GM12873 (cell line): ENCODE measurements at regions not wholly inside any gene's neighbourhood (a gene's known extent, or its start where the extent isn't known, plus 50 kb on each side); places are given as distances from the start of the nearest gene placed in this dataset.

ENCODE experiments used
- CTCF ChIP-seq: IDR thresholded peaks from 2 replicates; pipeline ENCODE4 v1.5.1; 2012; ENCODE audit warnings: low read depth, mild to moderate bottlenecking, moderate library complexity, low read length, control low read depth; ENCODE audit not compliant: insufficient read depth; ENCODE audit errors: missing control alignments

GRCh38 chrX:9295551-9295950 is 169.3 kb upstream of the TBL1X start:
- no peak for TF ChIP-seq CTCF

DNA sequence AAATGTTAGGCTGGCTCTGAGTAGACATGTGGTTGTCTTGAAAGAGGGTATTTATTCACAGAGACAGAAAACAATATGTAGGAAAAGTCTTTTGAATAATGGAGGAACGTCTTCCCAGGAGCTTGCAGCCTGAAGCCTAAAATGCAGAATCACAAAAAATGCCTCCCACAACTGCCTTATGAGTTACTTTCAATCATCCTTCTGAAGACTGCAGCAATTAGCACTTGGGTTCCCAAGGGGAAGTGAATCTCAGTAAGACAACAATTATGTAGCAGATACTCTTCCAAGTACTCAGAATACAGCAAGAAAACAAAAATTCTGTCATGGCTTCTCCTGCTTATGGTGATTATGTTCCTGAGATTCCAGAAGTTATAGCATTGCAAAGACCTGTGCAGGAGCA is 166.6 kb upstream of the TBL1X start:
- TF ChIP-seq CTCF, result no peak

GRCh38 chrX:9301836-9302235 is 163.0 kb upstream of the TBL1X start:
- TF ChIP-seq CTCF, result no peak

DNA sequence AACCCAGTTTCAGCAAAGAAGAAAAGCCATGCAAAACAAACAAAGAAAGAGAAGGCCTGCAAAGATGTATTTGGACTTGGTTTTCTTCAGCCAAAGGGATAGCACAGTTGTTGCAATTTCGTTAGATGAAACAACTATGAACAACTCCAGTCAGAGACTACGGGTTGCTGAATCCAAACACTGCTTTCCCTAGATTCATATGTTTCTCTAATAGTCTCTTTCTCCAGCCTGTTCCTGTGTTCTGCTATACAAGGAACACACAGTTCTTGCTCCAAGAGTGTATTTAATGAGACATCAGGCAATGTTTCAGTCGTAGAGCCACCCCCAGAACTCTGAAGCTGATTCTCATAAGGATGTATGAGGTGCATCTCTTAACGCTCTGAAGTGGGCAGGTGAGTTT is 162.5 kb upstream of the TBL1X start:
- no peak for TF ChIP-seq CTCF

DNA sequence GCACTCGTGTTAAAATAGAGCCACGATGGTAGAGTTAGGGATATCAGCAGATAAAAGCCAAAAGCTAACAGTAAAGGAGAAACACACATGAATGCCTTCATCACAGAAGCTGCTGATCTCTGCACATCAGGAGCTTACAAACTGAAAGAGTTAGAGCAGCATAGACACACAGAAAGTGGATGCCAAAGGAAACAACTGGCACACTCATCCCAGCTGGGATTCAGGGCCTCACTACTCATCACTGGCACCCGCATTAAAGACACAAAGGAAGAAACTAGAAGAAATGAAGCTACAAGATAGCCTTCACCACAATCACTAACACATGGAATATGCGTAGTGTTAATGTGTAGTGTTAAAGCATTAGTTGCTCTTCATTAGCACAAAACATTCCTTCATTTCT is 156.4 kb upstream of the TBL1X start:
- TF ChIP-seq CTCF, result no peak

DNA sequence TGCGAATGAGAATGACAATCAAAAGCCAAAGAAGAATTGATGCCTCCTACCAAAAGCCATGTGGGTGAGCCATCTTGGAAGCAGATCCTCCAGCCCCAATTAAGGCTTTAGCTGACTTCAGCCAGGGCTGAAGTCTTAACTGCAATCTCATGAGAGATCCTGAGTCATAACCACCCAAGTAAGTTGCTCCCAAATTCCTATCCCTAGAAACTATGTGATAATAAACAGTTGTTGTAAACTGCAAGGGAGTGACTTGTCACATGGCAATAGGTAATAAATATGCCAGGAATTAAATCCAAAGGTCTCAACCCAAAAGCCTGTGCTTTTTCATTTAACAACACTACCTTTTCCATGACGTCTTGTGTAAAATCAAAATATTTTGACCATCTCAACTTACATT is 154.2 kb upstream of the TBL1X start:
- no peak for TF ChIP-seq CTCF

DNA sequence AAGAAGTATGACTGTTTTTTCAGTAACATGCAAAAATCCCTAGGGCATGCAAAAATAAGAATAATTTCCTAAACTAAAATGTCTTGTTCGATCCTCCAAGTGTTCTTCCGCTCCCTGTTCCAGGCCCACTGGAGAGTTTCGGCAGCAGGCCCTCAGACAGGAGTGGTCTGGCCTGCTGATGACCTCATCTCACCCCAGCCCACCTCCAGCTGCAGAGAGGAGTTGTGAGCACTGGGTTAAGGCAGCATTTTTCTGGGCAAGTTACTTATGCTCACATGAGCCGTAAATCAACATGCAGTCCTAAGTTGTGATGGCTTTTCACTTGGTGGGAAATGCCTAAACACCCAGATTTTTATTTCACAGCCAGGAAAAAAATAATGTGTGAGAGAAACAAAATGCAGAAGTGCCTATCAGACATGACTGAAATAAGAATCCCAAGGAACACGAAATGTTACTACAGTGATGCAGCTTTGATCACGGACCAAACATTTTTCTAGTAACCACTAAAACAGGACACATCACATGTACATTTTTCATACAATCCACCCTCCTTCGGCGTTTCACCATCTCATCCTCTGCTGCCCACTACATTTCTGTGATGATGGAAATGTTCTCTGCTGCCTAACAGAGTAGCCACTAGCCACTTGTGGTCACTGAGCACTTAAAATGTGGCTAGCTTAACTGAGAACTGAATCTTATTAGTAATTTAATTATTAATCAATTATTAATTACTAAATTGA is 153.3 kb upstream of the TBL1X start:
- TF ChIP-seq CTCF, result no peak
